NB4 (cell line): ENCODE measurements at regions not wholly inside any gene's neighbourhood (a gene's known extent, or its start where the extent isn't known, plus 50 kb on each side); places are given as distances from the start of the nearest gene placed in this dataset.

Experiments
- CTCF ChIP-seq: IDR thresholded peaks from one replicate; pipeline ENCODE4 v1.5.1; 2012; ENCODE audit warnings: low read depth, low read length
- POLR2A ChIP-seq: IDR thresholded peaks from 2 replicates; pipeline ENCODE4 v1.6.1; 2011; ENCODE audit warnings: mild to moderate bottlenecking; ENCODE audit not compliant: insufficient read length; ENCODE audit errors: extremely low read depth
- TF ChIP-seq, protein P1 (sequence below): IDR thresholded peaks from 2 replicates; pipeline ENCODE4 v1.6.1; 2011; ENCODE audit warnings: low read depth, low read length

DNA sequence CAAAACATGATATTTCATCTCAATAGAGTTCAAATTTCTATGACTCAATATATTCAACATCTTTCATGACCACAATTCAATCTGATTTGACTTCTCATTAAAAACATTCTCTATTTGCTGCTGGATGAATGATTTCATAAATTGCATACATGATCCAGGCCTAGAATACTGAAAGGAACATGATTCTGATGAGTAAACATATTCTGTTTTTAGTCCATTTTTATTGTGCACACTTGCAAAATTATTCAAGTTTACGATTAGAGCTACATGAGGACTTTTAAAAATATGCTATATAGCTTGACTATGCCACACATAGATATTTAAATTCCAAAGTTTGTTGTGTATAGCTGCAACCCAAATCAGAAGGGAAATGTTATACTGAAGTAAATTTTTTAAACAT lies 273.8 kb upstream of the GRIP1 start:
- no peak for TF ChIP-seq CTCF
- TF ChIP-seq, protein P1, sequence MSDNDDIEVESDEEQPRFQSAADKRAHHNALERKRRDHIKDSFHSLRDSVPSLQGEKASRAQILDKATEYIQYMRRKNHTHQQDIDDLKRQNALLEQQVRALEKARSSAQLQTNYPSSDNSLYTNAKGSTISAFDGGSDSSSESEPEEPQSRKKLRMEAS, result no peak
- no peak for TF ChIP-seq POLR2A
